ENCODE measurements at regions not wholly inside any gene's neighbourhood (a gene's known extent, or its start where the extent isn't known, plus 50 kb on each side); places are given as distances from the start of the nearest gene placed in this dataset.

GRCh38 chr2:146305164-146305563 lies 1539.7 kb upstream of the ACVR2A start:
- no peak overlapping the region for H2AFZ ChIP-seq
- no peak overlapping the region for H3K4me3 ChIP-seq (ENCODE audit: low read depth, low read length)
- no peaks in the 10 kb centered on the region for H3K4me1 ChIP-seq
- no peak overlapping the region for H3K4me2 ChIP-seq (ENCODE audit: low read length)
- H3K27ac ChIP-seq = no peak overlapping the region
- H3K36me3 ChIP-seq (ENCODE audit: control insufficient read depth, insufficient read depth, low read length) = no peaks in the 10 kb centered on the region
- no peaks in the 10 kb centered on the region for H3K79me2 ChIP-seq
- no peaks in the 10 kb centered on the region for H3K9me3 ChIP-seq (ENCODE audit: control insufficient read depth, low read length)
- no peak overlapping the region for H3K9ac ChIP-seq
- no peaks in the 10 kb centered on the region for H3K27me3 ChIP-seq (ENCODE audit: control insufficient read depth, insufficient read depth, low read length)
- TF ChIP-seq, protein P1, sequence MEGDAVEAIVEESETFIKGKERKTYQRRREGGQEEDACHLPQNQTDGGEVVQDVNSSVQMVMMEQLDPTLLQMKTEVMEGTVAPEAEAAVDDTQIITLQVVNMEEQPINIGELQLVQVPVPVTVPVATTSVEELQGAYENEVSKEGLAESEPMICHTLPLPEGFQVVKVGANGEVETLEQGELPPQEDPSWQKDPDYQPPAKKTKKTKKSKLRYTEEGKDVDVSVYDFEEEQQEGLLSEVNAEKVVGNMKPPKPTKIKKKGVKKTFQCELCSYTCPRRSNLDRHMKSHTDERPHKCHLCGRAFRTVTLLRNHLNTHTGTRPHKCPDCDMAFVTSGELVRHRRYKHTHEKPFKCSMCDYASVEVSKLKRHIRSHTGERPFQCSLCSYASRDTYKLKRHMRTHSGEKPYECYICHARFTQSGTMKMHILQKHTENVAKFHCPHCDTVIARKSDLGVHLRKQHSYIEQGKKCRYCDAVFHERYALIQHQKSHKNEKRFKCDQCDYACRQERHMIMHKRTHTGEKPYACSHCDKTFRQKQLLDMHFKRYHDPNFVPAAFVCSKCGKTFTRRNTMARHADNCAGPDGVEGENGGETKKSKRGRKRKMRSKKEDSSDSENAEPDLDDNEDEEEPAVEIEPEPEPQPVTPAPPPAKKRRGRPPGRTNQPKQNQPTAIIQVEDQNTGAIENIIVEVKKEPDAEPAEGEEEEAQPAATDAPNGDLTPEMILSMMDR (IDR thresholded peaks at IDR 0.05) = no peak

- Histone ChIP-seq H3K9me3 (ENCODE audit: control insufficient read depth, low read length) (no peaks in the 10 kb centered on the region), H2AFZ (no peak overlapping the region), H3K27ac (no peak overlapping the region), H3K79me2 (no peaks in the 10 kb centered on the region), H3K4me3 (ENCODE audit: low read depth, low read length) (no peak overlapping the region), H3K36me3 (ENCODE audit: control insufficient read depth, insufficient read depth, low read length) (no peaks in the 10 kb centered on the region), H3K9ac (no peak overlapping the region), H3K4me1 (no peaks in the 10 kb centered on the region), H3K4me2 (ENCODE audit: low read length) (no peak overlapping the region), H3K27me3 (ENCODE audit: control insufficient read depth, insufficient read depth, low read length) (no peaks in the 10 kb centered on the region)
- TF ChIP-seq, protein P1 (IDR thresholded peaks at IDR 0.05) = no peak
Observed at GRCh38 chr2:146301287-146301686, 1543.5 kb upstream of the ACVR2A start.

GRCh38 chr2:146295080-146295670 lies 1549.7 kb upstream of the ACVR2A start:
- no peak overlapping the region for H3K4me2 ChIP-seq (ENCODE audit: low read length)
- H3K36me3 ChIP-seq (ENCODE audit: control insufficient read depth, insufficient read depth, low read length) = no peaks in the 10 kb centered on the region
- TF ChIP-seq, protein P1 (IDR thresholded peaks at IDR 0.05) = no peak
- H3K79me2 ChIP-seq = no peaks in the 10 kb centered on the region
- no peak overlapping the region for H2AFZ ChIP-seq
- peaks cover 5% of the 10 kb centered on the region for H3K9me3 ChIP-seq (ENCODE audit: control insufficient read depth, low read length)
- H3K27ac ChIP-seq = no peak overlapping the region
- H3K9ac ChIP-seq = no peak overlapping the region
- no peak overlapping the region for H3K4me3 ChIP-seq (ENCODE audit: low read depth, low read length)
- H3K27me3 ChIP-seq (ENCODE audit: control insufficient read depth, insufficient read depth, low read length) = no peaks in the 10 kb centered on the region
- no peaks in the 10 kb centered on the region for H3K4me1 ChIP-seq

- Histone ChIP-seq H3K27me3 (ENCODE audit: control insufficient read depth, insufficient read depth, low read length) (no peaks in the 10 kb centered on the region), H3K79me2 (no peaks in the 10 kb centered on the region), H3K27ac (no peak overlapping the region), H3K9me3 (ENCODE audit: control insufficient read depth, low read length) (no peaks in the 10 kb centered on the region), H3K9ac (no peak overlapping the region), H3K4me3 (ENCODE audit: low read depth, low read length) (no peak overlapping the region), H3K4me1 (no peaks in the 10 kb centered on the region), H2AFZ (no peak overlapping the region), H3K4me2 (ENCODE audit: low read length) (no peak overlapping the region), H3K36me3 (ENCODE audit: control insufficient read depth, insufficient read depth, low read length) (no peaks in the 10 kb centered on the region)
- TF ChIP-seq, protein P1 (IDR thresholded peaks at IDR 0.05) = no peak
Observed at GRCh38 chr2:146287281-146287680, 1557.5 kb upstream of the ACVR2A start.

DNA sequence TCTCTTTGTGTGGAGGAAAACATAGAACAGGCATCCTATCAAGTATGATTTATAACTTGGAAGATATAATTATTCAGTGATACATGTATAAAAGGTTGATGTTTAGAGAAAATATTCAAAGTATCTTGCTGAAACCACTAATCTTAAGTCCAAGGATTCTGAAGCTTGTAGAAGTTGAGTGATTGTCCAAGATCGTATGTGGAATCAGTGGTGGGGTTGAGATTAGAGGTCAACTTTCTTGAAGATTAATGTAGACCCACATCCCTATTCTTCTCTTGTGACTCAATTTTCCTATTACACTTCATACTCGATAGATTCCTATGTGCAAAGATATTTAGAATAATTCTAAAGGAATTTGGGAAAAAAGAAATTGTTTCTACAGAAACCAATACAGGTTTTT lies 1565.9 kb upstream of the ACVR2A start:
- TF ChIP-seq, protein P1 (IDR thresholded peaks at IDR 0.05) = no peak

More for the DNA sequence above, 1565.9 kb upstream of the ACVR2A start:
- H3K4me1 ChIP-seq = no peaks in the 10 kb centered on the region
- H2AFZ ChIP-seq = no peak overlapping the region
- H3K27me3 ChIP-seq (ENCODE audit: control insufficient read depth, insufficient read depth, low read length) = no peaks in the 10 kb centered on the region
- H3K4me3 ChIP-seq (ENCODE audit: low read depth, low read length) = no peak overlapping the region
- no peak overlapping the region for H3K27ac ChIP-seq
- no peak overlapping the region for H3K4me2 ChIP-seq (ENCODE audit: low read length)
- H3K36me3 ChIP-seq (ENCODE audit: control insufficient read depth, insufficient read depth, low read length) = no peaks in the 10 kb centered on the region
- no peaks in the 10 kb centered on the region for H3K79me2 ChIP-seq
- H3K9me3 ChIP-seq (ENCODE audit: control insufficient read depth, low read length) = no peaks in the 10 kb centered on the region
- no peak overlapping the region for H3K9ac ChIP-seq

All from parathyroid adenoma (tissue), 2 donors.